GM19239 (cell line): ENCODE measurements at regions not wholly inside any gene's neighbourhood (a gene's known extent, or its start where the extent isn't known, plus 50 kb on each side); places are given as distances from the start of the nearest gene placed in this dataset.

Experiments
- DNase-seq: peaks from one replicate; pipeline ENCODE4 v3.0.0; 2011; ENCODE audit warnings: low spot score; ENCODE audit not compliant: insufficient read length
- FAIRE-seq: peaks from 2 replicates; lab custom pipeline; 2011; peaks lifted over from hg19 to GRCh38; lab: Jason Lieb, UNC

DNA sequence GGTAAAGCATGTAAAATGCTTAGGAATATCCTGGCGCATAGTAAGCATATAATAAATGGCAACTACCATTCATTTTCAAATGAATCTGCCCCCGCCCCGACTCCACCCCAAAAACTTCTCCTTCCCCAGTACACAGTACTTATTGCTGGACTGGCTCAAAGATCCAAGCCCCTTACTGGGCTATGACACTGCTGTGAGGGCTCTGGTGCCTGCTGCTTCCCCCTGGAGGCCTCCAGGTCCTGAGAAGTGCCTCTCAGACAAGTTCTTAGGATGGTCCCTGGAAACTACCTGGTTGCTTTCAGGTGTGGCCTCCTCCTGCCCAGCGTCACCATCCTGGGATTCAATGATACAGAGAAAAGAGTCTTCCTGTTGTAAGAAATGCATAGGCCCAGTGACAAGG is 190.6 kb upstream of the NTM start:
- FAIRE-seq: no peak
- DNase-seq: no peak

DNA sequence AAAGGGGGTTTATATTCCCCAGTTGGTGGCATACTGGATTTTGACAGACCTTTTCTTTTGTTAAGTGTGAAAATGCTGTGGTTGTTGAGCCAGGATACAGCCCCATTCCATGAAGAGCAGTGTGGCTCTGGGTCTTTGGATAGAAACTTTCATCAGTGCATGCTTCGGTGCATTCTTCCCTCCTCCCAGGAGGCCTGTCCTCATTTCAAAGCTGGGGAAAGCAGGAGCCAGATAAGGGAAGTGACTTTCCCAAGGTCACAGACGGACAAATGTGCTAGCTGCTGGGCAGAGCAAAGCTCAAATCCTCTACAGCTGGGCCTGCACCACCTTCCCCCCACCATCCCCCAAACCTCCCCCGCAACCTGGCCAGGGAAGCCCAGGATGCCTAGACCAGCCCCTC is 184.5 kb upstream of the NTM start:
- DNase-seq: no peak
- no peak for FAIRE-seq

GRCh38 chr11:131186629-131187101 is 183.8 kb upstream of the NTM start:
- FAIRE-seq: peak; percentile 67
- peak; percentile 16 for DNase-seq

- DNase-seq (no peak), FAIRE-seq (no peak)
These were observed 180.0 kb upstream of the NTM start for GRCh38 chr11:131190446-131190845.

GRCh38 chr11:131191606-131192005 is 178.8 kb upstream of the NTM start:
- DNase-seq (no peak), FAIRE-seq (no peak)

- FAIRE-seq (no peak), DNase-seq (no peak)
These were observed 177.8 kb upstream of the NTM start for GRCh38 chr11:131192628-131193027.

DNA sequence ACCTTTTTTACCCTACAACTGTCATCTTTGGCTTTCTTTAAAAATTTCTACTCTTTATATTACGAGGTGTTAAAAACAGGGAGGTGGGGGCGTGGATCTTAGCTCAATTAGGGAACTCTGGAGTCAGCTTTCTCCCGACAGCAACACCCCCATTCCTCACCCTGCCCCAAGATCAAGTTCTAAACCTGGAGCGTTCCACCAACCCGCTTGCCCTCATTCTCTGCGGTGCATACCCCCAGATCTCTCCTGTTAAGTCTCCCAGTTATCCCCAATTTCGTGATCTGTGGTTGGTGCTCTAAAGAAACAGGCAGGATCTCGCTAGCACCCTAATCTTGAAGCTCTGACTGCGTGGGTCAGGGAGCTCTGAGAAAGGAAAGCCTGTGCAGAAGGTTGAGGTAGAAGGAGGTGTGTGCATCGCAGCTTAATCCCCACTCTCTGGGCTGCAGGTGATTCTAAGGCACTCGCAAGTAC is 177.3 kb upstream of the NTM start:
- DNase-seq (no peak), FAIRE-seq (no peak)

DNA sequence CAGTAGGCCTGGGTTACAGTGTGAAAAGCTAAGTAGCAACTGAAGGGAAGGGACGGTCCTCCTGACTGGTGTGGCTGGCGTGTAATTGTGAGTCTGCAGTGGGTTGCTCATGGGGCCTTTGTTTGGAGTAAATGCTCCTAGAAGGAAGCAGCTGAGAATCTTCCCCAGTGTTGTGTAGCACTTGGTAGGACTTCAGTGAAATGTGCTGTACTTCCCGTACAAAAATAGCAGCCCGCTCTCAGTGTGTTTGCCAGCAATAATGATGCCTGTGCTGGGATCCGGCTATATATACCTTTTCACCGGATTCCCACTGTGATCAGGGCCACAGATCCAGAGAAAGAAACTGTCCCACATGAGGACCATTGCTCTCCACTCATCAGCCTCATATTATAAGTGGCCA is 175.7 kb upstream of the NTM start:
- no peak for DNase-seq
- no peak for FAIRE-seq

- no peak for FAIRE-seq
These were observed 174.5 kb upstream of the NTM start for GRCh38 chr11:131195661-131196517.

GRCh38 chr11:131198161-131199014 is 172.0 kb upstream of the NTM start:
- DNase-seq: no peak
- no peak for FAIRE-seq

More at GRCh38 chr11:131195661-131196517, 174.5 kb upstream of the NTM start:
- DNase-seq: no peak

GRCh38 chr11:131199015-131199280 is 171.5 kb upstream of the NTM start:
- DNase-seq: no peak
- FAIRE-seq: no peak

DNA sequence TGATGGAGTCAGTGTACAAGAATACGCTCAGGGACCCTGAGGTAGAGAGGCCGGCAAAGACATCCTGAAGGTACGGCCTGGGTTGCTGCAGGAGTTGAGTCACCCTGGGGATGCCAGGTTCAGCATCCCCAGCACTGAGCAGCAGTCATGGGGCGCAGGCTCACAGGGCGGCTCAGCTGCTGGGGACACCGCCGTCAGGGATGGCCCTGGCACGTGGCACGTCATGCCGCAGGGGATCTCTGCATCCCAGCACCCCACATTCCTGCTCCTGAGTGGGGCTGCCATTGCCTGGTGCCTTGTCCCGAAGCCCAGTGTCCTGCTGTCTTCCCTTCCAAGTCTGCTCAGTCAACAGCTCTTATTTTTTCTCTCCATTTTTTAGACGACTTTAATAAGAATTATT is 168.7 kb upstream of the NTM start:
- no peak for DNase-seq
- no peak for FAIRE-seq

GRCh38 chr11:131203040-131203439 is 167.4 kb upstream of the NTM start:
- FAIRE-seq (no peak), DNase-seq (no peak)

DNA sequence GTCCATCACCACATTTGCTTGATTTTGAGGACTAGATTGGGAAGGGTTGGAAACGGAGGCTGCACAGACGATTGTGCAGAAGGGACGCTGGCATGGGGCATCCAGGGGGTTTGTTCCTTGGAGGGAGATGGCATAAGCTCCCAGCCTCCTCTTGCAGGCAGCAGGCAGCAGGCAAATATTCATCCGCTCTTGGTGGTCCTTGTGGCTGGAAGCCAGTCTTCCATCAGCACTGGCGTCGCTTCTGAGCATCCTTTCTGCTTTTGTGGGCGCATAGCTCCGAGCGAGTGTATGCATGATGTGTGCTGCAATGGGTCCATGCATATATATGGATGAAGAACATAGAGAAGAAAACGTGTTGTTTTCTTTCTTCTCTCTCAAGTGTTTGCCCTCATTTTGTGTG is 166.1 kb upstream of the NTM start:
- no peak for DNase-seq
- no peak for FAIRE-seq

DNA sequence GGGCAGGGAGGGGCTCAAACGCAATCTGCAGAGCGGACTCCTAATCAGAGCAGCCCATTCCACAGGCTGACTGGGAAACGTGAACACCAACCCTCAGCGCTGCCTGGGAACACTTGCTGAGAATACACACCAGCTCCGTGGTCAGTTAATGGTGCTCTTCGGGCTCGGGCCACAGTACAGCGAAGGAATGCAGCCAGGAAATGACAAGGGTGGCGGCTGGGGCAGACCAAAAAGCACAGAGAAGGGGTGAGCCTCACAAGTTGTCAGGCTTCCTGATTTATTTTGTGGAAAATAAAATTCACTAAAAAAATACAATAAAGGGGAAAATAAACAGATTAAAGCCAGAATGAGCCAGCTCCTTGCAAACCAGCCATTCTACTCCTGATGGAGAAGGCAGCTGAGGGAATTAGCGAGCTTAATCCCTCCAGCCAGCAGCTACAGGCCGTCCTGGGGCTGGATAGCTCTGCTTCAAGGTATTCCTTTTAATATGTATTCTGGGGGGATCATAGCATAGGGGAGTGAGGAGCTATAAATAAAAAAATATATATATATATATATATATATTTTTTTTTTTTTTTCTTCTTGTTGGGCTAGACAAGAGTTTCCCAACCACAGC is 165.5 kb upstream of the NTM start:
- FAIRE-seq (no peak), DNase-seq (no peak)

DNA sequence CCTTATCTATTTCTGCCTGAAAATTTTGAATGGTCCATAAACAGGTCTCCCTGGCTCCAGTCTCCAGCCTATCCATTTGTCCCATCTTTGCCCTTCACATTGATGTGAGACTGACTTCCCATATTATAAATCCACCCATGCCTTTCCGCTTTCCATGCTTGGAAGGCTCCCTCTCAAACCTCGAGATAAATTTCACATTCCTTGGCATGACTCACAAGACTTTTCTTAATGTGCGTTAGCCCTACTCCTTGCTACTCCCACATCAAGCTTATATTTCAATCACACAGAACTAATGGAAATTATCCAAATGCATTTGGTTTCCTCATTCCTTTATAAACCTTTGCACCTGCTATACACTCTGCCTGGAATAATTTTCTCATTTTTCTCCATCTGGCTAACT is 163.7 kb upstream of the NTM start:
- no peak for FAIRE-seq
- no peak for DNase-seq

GRCh38 chr11:131207901-131208300 is 162.5 kb upstream of the NTM start:
- FAIRE-seq (no peak), DNase-seq (no peak)

DNA sequence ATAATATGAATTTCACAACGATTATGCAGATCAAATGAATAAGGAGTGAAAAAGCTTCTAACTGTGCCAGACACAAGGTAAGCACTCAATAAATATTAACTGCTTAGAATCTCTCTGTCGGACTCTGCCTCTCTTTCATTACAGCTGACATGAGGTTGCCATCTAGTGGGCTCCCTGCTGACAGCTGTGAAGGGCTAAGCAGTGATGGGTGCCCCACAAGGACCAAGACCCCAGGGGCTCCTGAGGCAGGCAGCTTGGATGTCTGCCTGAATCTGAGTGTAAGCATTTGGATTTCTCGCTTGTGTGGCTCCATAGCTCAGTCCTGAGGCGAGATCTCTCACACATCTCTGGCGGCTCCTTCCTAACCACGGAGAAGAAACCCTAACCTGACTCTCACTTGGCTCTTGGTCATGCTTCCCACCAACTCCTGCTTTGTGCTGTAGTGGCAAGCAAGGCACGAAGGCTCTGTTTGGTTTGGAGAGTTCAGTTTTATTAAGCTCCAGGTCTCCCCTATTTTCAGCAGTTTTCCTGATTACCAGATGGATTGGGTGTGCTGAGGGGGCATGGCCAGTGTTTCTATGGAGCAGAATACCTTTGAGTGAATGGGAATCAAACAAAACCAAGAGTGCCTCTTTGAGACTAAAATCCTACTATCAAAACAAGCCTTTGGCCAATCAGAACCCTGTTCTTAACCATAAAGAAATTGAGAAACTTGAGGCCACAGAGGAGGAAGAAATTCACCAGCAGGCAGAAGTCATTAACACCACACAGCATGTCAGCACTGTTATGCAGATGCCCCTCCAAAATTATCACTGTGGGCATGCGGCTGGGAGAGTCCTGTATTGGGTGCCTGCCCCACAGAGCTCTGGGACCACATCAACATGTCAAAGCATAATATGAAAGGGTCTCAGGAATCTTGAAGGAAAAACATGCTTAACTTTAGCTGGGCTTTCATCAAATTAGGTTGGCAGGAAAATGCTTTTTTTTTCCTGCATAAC is 152.8 kb upstream of the NTM start:
- DNase-seq (no peak), FAIRE-seq (no peak)

DNA sequence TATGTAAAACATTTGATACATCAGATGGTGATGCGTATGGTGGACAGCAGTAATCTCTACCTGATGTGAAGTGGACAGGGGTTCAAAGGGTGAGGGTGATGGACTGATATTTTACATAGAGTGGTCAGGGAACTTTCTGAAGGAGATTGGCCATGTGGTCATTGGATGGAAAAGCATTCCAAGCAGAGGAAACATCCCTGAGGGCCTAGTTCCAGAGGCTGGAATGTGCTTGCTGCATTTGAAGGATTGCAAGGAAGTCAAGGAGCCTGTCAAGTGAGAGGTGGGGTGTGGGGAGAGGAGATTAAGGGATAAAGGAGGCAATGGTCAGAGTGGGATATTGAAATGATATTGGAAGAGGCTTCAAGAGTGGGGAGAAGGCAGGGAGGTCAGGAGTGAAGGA is 151.9 kb upstream of the NTM start:
- DNase-seq (no peak), FAIRE-seq (no peak)

DNA sequence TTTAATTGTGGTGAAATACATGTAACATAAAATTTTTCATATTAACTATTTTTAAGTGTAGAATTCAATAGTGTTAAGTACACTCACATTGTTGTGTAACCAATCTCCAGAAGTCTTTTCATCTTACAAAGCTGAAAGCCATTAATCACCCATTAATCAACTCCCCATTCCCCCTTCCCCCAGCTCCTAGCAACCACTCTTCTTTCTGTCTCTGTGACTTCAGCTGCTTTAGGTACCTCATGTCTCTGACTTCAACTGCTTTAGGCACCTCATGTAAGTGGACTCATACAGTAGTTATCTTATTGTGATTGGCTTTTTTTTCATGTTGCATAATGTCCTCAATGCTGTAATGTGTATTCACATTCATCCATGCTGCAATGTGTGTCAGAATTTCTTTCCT is 150.8 kb upstream of the NTM start:
- DNase-seq: no peak
- FAIRE-seq: no peak
